H1 (cell line): ENCODE measurements at regions not wholly inside any gene's neighbourhood (a gene's known extent, or its start where the extent isn't known, plus 50 kb on each side); places are given as distances from the start of the nearest gene placed in this dataset.

ENCODE experiments used
- POLR2A ChIP-seq, 2 experiments: IDR thresholded peaks; 1 replicate in 1 of 2; 2 replicates in 1 of 2; pipeline ENCODE4 v1.6.1; 2011; ENCODE audit warnings: low read depth in 2 of 2, low read length in 2 of 2, mild to moderate bottlenecking in 2 of 2; ENCODE audit errors: control extremely low read depth in 1 of 2
- TBP ChIP-seq: IDR thresholded peaks from 2 replicates; pipeline ENCODE4 v1.6.1; 2011; ENCODE audit warnings: low read depth, low read length, improper control_type of control experiment
- TCF12 ChIP-seq: IDR thresholded peaks from 2 replicates; pipeline ENCODE4 v1.6.1; 2011; ENCODE audit warnings: low read depth, mild to moderate bottlenecking, low read length

- TF ChIP-seq POLR2A (IDR thresholded peaks at IDR 0.05; ENCODE audit: control extremely low read depth in 1 of 2, low read depth in 2 of 2, low read length in 2 of 2) (no peak), TCF12 (no peak), TBP (no peak)
Observed at GRCh38 chr1:14102180-14102579, 402.2 kb downstream of the PRDM2 start.
